Dedifferentiated amniotic fluid mesenchymal stem cell (primary cell): ENCODE measurements at regions not wholly inside any gene's neighbourhood (a gene's known extent, or its start where the extent isn't known, plus 50 kb on each side); places are given as distances from the start of the nearest gene placed in this dataset.
"Not testable (repeated sequence)": the region's sequence is repeated elsewhere in the genome, so short reads cannot be mapped to it uniquely, and the experiment has no call there.

Source experiments
- DNase-seq: peaks from one replicate; pipeline ENCODE4 v3.0.0-alpha.2; 2016; ENCODE audit errors: extremely low spot score

DNA sequence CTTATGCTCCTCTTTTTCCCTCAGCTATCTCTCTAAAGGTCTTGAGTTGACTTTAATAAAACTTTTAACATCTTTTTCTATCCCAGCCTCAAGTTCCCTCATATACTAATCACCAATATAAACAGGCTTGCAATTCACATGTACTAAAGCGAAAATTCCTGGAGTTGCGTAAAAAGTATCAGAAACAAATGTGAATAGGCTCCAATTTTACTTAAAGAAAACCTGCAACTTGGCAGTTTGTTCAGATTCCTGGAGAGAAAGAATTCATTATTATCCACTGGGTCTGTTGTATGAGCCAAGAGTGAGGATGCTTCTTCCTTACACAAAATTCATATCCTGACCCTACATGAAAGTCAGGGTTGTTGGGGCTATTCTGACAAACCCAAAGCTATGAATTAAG lies 384.2 kb downstream of the DTWD2 start:
- no peak for DNase-seq

DNA sequence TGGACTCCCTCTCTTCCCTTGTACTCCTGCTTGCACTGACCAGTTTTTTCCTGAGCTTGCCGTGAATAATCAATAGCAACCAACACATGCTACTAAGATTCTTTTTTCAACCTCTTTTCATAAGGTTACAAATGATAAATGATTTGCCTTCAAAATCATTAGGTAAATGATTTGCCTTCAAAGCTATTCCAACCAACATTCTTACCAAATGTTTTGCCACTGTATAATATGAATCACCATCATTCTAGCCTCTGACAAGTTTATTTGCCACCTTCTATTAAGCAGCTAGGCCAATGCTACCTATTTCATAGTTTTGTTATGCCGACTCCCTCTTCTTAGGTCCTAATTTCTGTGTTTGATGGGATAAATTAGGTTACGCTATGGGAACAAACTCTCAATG lies 385.1 kb downstream of the DTWD2 start:
- no peak for DNase-seq

DNA sequence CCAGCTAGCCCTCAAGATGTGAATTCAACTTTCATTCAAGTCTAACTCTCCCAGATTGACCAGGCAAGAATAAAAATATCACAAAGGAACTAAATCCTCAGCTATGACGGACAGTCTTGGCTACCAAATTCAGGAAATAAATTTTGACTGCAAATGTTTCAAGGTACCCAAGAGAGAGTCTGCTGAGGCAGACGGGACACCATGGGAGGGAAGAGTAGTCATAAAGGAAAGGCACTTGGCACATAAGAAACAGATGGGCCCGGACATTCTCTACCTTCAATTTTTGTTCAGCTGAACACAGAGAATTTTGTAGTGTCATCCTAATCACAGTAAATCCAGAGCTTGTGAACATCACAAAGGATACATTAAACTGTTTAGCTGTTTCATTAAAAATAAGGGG lies 390.0 kb downstream of the DTWD2 start:
- no peak for DNase-seq

DNA sequence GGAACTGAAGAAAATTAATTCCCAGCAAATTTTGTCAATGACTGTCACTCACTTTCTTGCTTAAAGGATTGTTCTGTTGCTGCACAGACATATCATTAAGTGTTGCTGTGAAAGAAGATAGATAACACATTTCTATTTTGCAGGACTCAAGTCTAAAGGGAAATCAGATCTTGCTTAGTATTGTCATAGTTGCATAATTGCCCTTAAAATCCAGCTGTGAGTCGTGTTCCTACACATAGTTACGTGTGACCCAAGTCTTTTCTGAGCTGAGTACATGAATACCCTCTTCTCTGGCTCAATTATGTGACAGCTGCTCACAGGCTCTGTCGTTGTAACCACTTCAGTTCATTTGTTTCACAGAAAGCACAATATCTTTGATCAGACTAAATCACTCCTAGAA lies 390.8 kb downstream of the DTWD2 start:
- no peak for DNase-seq

DNA sequence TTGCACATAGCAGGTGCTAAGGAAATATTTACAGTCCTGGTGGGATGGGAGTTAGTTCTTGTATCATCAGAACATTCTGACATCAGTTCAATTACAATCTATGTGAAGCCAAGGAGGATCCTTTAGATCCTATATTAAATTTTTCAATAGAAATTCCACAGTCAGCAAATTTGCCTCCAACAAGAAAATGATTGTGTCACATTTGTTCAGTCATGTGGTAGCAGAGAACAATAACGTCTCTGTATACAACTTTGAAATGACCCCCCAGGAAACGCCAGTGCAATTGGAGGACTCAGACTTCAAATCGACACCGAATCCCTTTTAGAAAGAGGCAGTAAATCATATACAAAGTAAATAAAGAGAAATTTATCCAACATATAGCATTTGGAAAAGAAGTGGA lies 392.1 kb downstream of the DTWD2 start:
- DNase-seq, result no peak

DNA sequence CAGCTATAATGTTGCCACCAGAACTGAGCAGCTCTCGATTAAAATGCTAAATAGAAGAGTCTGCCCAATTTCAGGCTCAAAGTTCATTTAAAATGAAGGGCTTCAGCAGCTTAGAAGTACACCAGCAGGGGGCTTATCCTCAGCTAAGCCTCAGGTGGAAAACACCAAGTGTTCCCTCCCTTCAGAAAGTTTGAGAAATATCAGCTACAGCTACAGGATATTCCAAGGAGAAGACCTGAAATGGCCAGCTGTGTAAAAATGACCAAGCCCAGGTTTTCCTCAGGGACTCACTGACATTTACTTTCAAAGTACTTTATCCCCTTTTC lies 395.4 kb downstream of the DTWD2 start:
- no peak for DNase-seq

DNA sequence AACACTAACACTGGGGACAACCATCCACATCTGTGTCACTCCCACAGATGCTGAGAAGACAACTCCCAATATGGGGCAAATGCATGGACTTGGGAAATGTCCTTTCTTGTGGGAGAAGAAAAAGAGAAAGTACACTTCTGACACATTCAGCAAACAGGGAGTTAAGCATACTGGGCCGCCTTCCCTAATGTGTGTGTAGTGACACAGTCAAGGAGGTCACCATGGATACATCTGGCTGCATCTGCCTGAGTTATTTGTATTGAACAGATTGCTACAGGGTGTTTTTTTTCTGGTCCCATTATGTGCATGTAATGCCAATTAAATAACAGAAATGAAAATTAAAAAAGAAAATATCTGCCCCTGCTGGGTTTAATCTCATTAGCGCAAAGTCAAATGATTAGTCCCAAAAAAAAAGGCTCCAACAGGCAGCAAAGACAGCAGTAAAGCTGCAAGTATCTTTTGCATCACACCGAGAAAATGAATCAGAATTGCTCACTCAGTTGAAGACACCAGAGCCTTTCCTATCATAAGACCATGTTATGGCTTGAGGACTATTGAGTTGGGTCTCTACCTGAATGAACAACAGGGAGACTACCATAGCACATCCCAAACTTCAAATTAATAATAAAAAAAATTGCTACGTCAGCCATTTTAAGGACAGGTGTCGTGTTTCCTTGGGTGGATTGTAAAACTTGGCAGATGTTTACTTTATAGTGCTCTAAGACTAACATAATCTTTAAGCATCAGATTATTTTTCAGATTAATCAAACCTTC lies 395.9 kb downstream of the DTWD2 start:
- no peak for DNase-seq

DNA sequence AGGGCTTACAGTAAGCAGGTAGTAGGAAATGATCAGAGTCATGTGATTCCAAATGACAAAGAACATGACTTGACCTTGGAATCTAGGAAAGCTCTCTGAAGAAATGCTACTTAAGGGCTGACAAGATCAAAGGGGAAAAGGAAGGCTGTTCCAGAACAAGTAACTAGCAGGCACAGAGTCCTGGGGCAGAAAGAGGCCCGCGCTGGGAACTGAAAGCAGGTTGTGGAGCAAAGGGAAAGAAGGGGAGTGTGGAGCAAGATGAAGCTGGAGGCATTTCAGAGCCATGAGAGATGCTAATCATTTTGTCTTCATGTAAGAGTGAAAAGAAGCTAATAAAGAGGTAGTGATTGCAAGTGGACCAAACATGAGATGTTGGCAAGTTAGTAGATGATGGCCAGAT lies 397.5 kb downstream of the DTWD2 start:
- DNase-seq, result no peak

DNA sequence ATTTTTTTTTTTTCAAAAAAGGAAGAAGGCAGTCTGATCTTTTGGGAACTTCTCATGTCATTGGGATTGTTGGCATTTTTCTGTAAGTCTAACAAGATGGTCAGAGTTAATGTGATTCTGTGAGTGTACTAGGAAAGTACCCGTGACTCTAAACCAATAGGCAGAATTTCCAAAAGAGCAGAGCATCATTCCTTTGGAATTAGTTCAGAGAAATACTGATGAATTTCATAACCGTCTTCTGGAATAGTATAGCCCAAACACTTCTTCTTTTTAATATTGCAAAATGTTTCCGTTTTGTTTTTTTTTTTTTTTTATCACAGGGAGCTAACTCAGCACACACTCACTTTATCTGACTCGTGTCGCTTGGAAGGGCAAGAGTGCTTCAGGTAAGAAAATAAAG lies 407.4 kb downstream of the DTWD2 start:
- peak; percentile 45 for DNase-seq

DNA sequence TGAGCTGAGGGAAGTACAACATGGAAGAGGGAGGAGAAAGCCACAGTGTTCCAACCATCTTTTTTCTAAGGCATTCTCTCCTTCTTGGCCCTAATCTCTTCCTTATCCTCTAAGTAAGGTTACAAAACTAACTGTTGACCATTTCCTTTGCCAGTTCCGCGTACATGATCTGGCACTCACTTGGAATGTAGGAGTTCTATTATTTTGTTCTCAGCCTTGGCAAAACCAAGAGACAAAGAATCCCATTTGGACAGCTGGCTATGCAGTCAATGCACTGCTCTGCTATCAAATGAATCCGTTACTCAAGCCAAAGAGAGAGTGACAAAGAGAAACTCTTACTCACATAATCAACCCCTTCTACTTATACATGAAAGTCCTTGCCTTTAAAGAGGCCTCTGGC lies 410.3 kb downstream of the DTWD2 start:
- no peak for DNase-seq

DNA sequence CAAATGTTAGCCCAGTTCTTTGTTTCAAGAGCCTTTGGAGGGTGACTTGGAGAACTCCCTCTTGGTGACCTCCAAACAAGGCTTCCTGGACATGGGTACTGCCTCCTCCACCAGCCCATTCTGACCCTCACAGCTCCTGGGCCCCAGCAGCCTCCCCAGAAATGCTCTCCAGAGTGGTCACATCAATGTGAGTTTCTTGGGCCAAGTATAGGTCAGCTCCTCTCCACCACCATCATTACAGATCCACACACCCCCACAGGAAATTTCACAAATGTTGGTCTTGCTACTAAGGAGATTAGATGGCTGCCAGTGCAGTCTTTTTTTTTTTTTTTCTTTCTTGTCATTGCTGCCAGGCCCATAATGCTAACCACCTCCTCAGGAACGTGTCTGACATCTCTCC lies 410.7 kb downstream of the DTWD2 start:
- no peak for DNase-seq

DNA sequence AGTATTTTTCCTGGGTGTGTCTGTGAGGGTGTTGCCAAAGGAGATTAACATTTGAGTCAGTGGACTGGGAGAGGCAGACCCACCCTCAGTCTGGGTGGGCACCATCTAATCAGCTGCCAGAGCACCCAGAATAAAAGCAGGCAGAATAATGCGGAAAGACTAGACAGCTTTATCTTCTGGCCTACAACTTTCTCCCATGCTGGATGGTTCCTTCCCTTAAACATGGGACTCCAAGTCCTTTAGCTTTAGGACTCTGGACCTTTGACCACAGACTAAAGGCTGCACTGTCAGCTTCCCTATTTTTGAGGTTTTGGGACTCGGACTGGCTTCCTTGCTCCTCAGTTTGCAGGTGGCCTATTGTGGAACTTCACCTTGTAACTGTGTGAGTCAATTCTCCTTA lies 418.1 kb downstream of the DTWD2 start:
- not testable (repeated sequence) for DNase-seq

DNA sequence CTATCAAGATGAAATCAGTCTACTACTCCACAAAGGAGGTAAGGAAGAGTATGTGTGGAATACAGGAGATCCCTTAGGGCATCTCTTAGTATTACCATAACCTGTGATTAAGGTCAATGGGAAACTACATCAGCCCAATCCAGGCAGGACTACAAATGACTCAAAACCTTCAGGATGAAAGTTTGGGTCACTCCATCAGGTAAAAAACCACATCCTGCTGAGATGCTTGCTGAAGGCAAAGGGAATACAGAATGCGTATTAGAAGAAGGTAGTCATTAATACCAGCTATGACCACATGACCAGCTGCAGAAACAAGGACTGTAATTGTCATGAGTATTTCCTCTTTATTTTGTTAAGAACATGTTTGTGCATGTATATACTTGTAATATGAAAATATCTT lies 418.8 kb downstream of the DTWD2 start:
- DNase-seq, result not testable (repeated sequence)

DNA sequence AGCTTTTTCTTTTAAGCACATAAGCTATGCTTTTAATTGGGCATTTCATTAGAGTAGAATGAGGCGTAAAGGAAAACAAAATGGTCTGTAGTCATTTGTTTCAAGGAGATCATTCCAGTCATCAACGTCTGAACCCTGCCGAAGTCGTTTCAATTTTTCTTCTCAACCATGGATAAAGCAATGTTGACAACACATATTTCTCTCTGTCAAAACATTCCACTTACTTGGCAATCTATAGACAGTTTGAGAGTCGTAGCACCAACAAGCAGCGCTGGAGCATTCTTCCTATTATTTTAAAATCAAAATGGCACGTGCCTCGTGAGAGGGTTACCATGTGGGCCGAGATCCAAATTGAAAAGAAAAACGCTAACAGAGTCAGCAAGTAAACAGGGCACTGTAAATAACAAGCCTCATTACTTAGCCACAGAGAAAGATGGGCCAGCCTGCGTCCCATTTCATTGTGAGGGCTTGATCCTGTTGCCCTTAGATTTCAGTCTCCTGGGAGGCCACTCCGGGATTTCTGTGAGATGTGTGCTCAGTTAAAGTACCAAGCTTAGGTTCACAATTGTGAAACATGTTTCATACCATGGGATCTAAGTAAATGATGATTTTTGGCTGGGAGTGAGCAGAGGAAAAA lies 422.9 kb downstream of the DTWD2 start:
- peak; percentile 8 for DNase-seq

DNA sequence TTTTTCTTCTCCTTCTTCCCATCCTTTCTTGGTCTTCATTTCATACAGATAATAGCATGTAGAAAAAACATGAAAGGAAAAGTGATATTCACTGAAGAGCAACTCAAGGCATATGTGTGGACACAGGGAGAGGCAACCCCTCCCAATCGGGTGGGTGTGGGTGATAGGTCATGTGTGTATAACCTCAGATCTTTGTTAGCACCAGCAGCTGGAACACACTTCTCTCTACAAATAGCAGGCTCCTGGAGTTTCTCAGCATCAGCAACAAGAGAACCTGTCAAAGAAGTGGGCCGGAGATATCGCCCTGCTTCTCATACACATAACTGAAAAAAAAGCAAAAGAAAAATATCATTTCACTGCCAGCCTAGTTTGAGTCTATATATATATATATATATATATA lies 426.4 kb downstream of the DTWD2 start:
- no peak for DNase-seq

DNA sequence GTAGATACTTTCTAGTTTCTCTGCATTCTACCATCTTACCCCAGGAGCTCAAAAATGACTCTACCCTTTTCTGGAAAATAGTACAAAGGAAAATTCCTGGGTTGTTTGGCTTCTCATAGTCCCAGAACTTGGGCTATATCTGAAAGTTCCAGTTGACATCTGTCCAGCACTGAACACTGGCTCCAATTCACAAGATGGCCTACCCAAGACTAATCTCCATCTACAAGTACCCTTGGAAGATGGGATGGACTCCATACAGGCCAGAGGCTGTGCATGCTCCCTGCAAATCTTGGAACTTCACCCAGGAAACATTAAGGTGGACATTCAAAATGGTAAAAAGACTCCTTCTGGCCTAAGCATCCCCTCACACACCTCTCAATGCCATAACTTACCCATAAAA lies 427.1 kb downstream of the DTWD2 start:
- no peak for DNase-seq

DNA sequence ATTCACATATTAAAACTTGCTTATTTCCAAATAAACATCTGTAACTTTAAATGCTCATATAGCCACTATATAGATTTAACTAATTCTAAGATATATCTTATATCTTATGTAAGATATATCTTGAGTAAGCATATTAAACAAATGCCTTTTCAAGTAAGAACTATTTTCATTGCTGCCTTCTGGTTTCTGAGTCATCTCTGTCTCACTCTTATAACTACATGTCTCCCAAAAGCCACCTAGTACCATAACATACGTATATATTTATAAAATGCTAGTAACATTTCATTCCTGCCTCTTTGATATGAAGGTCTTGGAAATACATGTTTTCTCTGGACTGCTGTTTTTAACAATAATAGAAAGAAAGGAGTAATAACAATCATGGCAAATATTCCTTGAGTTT lies 429.5 kb downstream of the DTWD2 start:
- DNase-seq, result peak; percentile 14

DNA sequence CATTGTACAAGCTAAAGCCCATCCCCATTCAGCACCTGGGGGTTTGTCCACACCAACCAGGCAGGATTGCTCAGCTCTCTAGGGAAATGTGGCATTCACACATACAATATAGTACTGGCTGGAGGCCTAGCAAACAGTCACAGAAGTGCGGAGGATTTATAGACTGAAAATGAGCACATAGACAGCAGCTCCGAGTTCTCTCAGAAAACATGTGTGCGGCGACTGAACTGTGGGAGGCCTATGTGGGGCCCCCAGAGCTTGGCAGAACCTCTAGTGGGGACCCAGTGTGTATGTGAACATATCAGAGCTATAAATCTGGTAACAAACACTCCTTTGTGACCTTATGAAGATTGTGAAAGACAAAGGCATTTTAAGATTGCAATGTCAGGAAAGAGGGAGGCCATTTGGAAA lies 431.1 kb downstream of the DTWD2 start:
- no peak for DNase-seq

DNA sequence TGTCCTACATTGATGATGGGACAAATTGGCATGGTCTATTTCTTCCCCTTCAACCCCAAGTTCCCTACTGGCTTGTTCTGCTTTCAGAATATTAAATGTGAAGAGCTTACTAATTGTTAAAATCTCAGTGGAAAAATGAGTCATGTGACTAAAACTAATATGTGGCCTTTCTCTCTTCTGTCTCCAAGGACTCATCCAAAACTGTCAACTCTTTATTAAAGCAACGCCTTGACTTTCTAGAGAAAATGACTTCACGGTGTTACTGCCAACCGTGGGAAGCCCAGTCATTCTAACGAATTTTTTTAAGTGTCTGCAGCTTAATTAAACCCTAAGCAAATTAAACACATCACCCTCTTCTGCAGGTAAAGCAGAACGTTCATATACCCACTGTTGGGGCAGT lies 431.6 kb downstream of the DTWD2 start:
- DNase-seq, result no peak

DNA sequence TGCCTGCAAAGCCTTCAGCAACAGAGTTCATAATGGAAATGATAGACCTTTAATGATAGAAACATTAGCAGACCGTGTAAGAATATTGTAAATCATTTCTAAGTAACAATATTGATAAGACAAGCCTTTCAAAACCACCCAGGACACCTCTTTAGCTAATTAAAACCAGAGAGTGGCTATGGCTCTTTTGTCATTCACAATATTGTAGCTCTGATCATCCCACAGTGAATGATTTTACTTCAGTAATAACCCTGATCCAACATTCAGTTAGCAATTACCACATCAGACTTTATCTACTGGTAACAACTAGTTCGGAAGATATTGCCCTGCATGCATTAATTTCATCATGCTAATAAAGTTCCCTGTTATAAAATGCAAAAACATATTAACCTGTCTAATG lies 432.6 kb downstream of the DTWD2 start:
- peak; percentile 12 for DNase-seq

DNA sequence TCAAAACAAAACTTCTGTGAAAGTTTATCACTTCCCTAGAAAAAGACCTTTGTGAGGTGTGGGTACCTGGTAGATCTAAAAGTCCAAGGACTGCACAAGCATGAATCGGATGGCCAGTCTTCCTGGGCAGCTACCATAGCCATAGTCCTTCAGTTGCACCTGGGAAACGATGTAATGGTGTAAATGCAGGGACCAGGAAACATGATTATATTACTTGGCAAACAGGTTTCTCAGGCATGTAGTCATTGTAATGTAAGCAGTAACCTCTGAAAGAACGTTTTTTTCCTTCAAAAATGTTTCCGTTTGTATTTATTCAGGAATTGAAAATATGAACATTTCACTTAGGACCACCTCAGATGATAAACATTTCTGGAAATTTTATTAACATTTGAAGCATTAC lies 433.4 kb downstream of the DTWD2 start:
- no peak for DNase-seq

DNA sequence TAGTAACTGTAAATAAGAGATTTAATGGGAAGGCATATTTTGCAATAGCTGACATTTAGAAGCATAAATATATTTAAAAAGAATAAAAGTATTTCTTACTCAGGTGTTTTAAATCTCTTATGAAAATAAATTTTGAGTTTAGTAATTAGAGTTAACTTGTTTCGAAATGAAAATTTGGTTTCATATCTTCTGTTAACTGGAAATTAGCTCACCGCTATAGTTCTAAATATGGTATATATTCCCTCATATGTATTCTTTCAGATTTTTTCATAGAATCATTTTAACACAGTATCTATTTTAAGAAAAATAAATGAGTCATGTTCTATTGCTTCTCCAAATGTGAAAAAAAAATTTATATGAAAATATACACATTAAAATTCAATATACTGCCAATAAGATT lies 434.1 kb downstream of the DTWD2 start:
- DNase-seq, result peak; percentile 11

DNA sequence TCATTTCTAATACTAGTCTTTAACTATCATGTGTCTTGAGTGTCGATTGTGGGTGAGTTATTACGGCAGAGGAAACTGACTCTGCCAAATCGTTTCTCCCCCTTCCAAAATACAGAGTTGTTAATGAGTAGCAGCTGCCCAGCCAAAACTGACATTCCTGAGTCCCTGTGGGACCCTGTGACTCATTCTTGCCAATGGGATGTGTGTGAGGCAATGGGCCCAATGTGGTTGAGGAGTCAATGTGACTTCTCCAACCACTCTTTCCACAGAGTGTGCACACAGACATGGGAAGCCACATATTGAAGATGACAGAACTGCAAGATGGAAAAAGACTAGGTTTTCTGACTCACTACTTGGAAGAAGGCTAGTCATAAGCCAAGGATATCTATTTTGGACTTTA lies 434.7 kb downstream of the DTWD2 start:
- DNase-seq, result peak; percentile 89
